ENCODE measurements at regions not wholly inside any gene's neighbourhood (a gene's known extent, or its start where the extent isn't known, plus 50 kb on each side); places are given as distances from the start of the nearest gene placed in this dataset.

DNA sequence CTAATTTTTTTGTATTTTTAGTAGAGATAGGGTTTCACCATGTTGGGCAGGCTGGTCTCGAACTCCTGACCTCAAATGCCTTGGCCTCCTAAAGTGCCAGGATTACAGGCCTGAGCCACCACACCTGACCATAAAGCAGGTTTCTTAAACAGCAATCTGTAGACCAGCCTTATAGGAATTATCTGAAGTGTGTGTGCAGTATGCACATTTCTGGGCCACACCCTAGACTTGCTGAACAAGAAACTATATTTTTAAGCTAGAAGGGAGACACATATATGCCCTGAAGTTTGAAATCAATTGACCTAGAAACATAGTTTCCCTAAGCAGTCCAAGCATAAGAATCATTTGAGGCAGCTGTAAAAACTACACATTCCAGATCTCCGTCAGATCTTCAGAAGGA lies 805.7 kb downstream of the TUSC7 start:
- TF ChIP-seq, protein P1, sequence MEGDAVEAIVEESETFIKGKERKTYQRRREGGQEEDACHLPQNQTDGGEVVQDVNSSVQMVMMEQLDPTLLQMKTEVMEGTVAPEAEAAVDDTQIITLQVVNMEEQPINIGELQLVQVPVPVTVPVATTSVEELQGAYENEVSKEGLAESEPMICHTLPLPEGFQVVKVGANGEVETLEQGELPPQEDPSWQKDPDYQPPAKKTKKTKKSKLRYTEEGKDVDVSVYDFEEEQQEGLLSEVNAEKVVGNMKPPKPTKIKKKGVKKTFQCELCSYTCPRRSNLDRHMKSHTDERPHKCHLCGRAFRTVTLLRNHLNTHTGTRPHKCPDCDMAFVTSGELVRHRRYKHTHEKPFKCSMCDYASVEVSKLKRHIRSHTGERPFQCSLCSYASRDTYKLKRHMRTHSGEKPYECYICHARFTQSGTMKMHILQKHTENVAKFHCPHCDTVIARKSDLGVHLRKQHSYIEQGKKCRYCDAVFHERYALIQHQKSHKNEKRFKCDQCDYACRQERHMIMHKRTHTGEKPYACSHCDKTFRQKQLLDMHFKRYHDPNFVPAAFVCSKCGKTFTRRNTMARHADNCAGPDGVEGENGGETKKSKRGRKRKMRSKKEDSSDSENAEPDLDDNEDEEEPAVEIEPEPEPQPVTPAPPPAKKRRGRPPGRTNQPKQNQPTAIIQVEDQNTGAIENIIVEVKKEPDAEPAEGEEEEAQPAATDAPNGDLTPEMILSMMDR (IDR thresholded peaks at IDR 0.05; ENCODE audit: low read depth, low read length) = no peak
- no peak overlapping the region for H3K4me3 ChIP-seq (ENCODE audit: low read depth, low read length)
- in situ Hi-C loops (cut with HindIII; ENCODE audit: low sequenced_read_pairs) = no loop called here
- DNase-seq (ENCODE audit: low read depth, low spot score) = no peak

DNA sequence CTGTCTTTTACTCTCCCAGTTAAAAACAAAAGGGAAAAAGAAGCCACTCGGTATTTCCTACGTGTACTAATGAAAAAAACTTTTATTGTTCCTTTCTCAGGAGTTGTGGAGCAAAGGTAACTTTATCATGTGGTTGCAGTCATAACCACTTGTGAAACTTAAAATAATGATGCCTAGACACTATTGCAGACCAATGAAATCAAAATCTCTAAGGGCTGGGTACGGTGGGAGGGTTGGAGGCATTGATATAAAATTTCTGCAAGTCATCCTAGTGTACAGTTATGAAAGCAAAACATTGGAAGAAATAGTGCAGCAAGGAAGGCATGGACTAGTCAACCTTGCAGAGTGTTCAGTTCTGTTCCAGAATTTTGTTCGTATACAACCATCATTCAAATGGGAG lies 808.8 kb downstream of the TUSC7 start:
- in situ Hi-C loops (cut with HindIII; ENCODE audit: low sequenced_read_pairs) = no loop called here
- H3K4me3 ChIP-seq (ENCODE audit: low read depth, low read length) = no peak overlapping the region
- DNase-seq (ENCODE audit: low read depth, low spot score) = no peak
- TF ChIP-seq, protein P1 (IDR thresholded peaks at IDR 0.05; ENCODE audit: low read depth, low read length) = no peak

DNA sequence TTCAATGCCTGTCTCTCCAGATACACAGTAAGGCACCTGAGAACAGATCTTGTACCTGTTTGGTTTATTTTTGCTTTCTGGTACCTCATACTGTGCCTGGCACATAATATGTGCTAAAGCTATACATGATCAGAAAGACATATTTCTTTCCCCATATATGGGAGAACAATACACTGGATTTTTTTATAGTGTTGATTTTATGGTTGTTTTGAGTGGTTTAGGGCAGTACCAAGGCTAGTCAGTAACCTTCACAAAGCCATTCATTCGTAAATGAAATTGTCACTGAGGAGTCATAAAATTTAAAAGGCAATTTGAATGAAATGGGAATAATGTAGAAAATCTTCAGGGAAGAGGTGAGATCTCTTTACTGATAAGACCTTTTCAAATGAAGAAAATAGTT lies 810.2 kb downstream of the TUSC7 start:
- no peak overlapping the region for H3K4me3 ChIP-seq (ENCODE audit: low read depth, low read length)
- DNase-seq (ENCODE audit: low read depth, low spot score) = no peak
- TF ChIP-seq, protein P1 (IDR thresholded peaks at IDR 0.05; ENCODE audit: low read depth, low read length) = no peak
- in situ Hi-C loops (cut with HindIII; ENCODE audit: low sequenced_read_pairs) = no loop called here

DNA sequence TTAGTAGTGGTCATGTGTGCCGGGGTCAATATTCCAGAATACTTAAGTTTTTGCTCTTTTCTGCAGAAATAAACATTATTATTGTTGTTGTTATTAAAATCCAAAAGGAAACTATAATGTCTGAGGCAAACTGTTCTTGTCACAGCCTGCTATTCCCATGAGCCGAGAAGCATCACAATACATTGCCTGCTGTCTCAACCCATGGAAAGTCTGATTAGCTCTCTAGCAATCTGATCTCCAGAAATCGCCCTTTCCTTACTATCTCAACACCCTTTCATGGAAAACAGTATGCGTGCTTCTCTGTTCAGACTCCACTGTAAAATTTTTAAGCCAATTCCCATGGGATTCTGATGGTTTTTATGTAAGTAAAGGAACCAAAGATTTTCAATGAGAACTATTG lies 811.0 kb downstream of the TUSC7 start:
- no peak for DNase-seq (ENCODE audit: low read depth, low spot score)
- H3K4me3 ChIP-seq (ENCODE audit: low read depth, low read length) = no peak overlapping the region
- TF ChIP-seq, protein P1 (IDR thresholded peaks at IDR 0.05; ENCODE audit: low read depth, low read length) = no peak
- in situ Hi-C loops (cut with HindIII; ENCODE audit: low sequenced_read_pairs) = no loop called here

DNA sequence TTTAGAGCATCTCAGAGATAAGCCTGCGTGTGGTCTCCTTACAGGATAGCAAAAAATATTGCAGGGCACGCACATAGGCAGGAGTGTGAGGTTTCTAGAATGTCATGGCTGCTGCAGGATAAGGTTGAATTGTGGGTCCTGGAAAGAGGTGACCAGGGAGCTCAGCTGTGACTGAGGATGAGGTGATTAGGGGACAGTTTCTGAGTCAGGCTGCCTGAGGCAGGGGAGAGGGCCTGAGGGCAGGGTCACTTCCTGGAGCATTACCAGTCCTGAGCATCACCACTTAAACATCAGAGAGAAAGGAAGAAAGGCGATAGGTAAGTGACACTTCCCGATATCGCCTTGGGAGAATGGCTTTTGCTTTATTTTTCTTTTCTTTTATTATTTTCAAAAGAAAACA lies 813.8 kb downstream of the TUSC7 start:
- in situ Hi-C loops (cut with HindIII; ENCODE audit: low sequenced_read_pairs) = no loop called here
- no peak overlapping the region for H3K4me3 ChIP-seq (ENCODE audit: low read depth, low read length)
- TF ChIP-seq, protein P1 (IDR thresholded peaks at IDR 0.05; ENCODE audit: low read depth, low read length) = no peak
- DNase-seq (ENCODE audit: low read depth, low spot score) = no peak

DNA sequence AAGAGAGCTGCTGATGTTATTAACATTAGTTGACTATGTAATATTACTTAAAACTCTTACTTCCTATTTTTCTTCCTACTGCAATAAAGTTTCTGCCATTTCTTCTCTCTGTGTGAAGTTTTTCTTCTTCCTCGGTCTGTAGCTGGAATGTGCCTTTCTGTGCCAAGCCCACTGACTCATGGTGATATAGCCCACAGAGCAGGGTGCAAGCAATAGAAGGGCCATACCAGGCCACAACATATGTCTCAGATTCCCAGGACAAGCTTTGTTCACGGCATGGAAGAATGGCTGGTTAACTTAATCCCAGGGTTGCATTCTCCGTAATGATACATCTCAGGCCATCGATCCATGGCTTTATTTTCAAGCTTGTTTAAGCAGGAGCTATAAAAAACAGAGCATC lies 815.3 kb downstream of the TUSC7 start:
- TF ChIP-seq, protein P1 (IDR thresholded peaks at IDR 0.05; ENCODE audit: low read depth, low read length) = no peak
- DNase-seq (ENCODE audit: low read depth, low spot score) = peak; percentile 82
- in situ Hi-C loops (cut with HindIII; ENCODE audit: low sequenced_read_pairs) = no loop called here
- no peak overlapping the region for H3K4me3 ChIP-seq (ENCODE audit: low read depth, low read length)

Measured in astrocyte of the spinal cord (primary cell).